Activated CD4-positive, alpha-beta T cell treated with anti-CD3 and anti-CD28 coated beads for 1 hour (primary cell): ENCODE measurements at regions not wholly inside any gene's neighbourhood (a gene's known extent, or its start where the extent isn't known, plus 50 kb on each side); places are given as distances from the start of the nearest gene placed in this dataset.
"Not testable (repeated sequence)": the region's sequence is repeated elsewhere in the genome, so short reads cannot be mapped to it uniquely, and the experiment has no call there.

Source experiments
- DNase-seq: peaks from one replicate; pipeline ENCODE4 v3.0.0-alpha.2; 2020

DNA sequence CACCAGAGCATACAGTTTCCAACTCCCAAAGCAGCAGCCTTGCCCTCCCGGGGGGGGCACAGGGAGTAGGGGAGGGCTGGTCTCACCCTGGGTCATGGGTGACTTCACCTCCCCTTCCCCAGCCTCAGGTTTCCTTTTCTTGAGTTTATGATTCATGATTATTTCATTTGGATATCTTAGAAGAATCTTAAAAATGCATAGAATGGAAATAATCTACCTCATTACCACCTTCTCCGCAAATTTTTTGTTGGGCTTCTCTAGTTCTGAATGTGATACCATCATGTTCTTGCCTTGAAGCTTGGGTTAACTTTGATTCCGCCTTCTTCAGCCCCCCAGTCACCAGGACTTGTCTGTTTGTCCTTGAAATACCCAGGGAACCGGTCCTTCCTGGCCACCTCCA lies 148.8 kb upstream of the ROPN1 start:
- DNase-seq, result no peak

DNA sequence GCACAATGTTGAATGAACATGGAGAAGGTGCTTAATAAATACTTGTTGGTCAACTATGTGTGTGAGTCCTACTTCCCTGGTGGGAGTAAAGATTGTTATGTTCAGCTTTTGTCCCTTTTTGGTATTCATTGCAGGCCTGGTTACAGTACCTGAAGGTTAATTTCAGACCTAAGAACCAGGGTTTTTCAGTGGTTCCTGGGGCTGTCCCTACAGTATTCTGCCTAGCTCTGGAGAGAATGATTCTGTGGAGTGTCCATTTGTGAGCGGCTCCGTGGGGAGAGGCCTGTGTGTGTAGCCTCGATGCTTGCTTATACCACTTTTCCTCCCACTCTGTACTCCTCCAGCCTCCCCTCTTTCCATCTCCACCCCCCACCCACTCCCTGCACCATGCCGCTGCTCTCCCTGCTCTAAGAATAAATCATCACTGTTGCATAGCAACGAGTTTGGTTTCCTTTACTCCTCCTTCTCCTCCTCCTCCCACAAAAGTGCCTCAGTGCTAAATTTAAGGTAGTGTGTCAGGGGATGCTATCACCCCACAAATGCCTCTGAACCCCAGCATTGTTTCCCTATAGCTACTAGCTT lies 150.6 kb upstream of the ROPN1 start:
- no peak for DNase-seq

DNA sequence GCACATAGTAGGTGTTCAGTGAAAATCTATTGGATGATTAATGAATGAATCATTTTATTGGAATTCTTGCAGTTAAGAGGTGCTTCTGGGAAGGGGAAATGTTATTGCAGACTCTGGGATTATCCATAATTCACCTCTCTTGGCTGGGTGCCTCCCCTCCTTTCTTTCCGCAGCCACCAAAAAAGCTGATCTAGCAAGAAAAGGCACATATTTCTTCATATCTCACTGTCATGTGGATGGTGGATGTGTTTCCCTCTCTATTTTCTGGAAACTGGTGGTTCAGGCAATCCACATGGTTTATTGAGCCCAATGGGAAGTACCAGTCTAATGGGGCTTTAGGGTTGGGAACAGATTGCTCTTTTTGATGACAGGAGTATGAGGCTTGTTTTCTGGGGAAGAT lies 151.1 kb upstream of the ROPN1 start:
- DNase-seq, result no peak

DNA sequence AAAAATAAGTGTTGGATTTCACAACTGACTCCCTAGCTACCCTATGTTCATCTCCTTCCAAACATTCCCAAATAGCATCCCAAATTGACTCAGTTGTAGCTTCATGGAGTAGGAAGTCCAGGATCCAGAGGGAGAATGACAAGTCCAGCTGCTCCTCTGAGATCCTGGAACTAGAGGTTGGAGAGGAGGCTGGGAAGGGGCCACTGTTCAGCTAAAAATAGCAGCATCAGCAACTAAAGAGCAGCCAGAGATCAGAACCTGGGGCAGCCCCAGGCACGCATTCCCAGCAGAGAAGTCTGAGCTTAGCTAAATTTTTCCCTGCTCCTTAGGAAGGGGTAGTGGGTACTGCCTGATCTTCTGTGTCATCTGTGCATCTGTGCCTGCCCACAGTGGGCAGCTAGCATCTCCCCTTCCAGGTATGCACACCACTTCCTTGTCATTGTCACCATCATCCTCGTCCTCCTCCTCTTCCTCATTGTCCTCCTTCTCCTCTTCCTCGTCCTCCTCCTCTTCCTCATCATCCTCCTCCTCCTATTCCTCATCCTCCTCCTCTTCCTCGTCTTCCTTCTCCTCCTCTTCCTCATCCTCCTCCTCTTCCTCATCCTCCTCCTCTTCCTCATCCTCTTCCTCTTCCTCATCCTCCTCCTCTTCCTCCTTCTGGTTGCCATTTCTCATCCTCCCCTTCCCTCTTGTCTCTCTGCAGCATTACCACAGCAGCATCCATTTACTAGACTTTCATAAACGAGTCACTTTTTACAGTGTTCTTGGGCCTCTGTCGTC lies 152.3 kb upstream of the ROPN1 start:
- no peak for DNase-seq

DNA sequence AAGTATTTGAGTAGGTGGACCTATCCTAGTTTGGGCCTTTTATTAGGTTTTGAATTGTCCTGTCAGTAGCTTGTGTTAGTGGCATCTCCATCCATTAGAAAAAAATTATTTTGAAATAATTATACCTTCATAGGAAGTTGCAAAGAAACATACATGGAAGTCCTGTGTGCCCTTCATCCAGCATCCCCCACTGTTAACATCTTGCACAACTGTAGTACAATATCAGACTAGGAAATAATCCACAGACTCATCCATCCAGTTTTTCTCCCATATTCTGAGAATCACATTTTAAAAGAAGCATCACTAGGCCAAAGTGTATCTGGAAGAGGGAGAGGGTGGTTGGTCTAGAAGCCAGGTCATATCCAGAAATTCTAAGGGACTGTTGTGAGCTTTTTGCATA lies 155.5 kb upstream of the ROPN1 start:
- DNase-seq, result no peak

DNA sequence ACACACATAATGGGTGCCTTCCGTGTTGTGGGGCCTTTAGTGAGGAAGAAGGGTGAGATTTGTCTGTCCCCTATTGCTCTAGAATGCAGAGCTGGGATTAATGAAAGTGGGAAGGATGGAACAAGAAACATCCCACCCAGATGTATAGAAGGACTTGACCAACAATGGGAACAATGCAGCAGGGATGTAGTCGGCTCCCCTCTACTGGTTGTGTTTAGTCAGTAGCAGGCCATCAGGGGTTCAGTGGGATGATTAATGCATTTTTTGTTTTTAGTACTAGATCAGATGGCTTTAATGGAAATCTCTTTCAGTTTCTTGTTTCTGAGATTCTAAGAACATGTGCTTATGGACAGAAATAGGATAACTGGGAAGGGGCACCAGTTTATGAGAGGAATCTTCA lies 156.0 kb upstream of the ROPN1 start:
- DNase-seq, result no peak

DNA sequence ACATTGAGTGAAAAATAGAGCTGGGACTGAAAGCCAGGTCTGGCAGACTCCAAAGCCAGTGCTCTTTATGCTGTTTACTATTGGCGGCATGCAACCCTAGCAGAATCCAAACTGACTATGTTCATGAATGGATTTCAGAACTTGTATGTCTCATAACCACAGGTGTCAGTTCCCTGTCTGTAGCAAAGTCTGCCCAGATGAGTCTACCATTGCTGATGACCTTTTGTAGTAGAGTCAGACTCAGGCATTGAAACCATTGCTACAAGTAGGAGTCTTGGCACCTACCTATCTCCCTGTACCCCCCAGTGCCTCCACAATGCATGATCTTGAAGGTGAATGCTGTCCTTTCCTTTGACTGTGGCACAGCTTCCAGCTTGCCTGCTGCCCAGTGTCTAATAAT lies 157.2 kb upstream of the ROPN1 start:
- DNase-seq, result no peak

DNA sequence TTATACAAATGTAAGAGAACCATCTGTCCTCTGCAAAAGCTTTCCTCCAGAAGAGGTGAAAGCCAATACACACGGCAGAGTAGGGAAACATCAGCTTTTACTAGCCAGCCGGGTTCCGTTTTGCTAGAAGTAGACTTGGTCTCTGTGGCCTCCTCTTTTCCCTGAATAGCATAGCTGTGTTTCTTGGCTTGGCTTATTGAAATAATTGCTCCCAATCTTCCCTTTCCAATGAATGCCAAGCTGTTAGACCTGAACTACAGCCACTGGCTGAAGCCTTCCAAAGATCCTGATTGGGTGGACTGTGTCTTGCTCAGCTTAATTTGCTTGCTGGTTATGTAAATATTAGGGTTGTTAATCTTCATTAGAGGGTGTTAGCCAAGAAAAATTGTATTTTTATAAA lies 157.8 kb upstream of the ROPN1 start:
- DNase-seq, result no peak

DNA sequence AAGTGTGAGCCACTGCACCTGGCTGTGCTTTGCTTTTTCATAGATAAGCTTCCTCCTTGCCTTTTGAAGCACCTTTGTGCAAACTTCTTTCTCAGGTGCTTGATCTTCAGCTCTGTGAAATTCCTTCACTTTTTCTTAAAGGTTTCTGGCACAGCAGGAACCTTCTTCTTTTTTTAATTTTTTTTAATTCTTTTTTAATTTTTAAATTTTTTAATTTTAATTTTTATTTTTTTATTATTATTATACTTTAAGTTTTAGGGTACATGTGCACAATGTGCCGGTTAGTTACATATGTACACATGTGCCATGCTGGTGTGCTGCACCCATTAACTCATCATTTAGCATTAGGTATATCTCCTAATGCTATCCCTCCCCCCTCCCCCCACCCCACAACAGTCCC lies 161.0 kb upstream of the ROPN1 start:
- not testable (repeated sequence) for DNase-seq

DNA sequence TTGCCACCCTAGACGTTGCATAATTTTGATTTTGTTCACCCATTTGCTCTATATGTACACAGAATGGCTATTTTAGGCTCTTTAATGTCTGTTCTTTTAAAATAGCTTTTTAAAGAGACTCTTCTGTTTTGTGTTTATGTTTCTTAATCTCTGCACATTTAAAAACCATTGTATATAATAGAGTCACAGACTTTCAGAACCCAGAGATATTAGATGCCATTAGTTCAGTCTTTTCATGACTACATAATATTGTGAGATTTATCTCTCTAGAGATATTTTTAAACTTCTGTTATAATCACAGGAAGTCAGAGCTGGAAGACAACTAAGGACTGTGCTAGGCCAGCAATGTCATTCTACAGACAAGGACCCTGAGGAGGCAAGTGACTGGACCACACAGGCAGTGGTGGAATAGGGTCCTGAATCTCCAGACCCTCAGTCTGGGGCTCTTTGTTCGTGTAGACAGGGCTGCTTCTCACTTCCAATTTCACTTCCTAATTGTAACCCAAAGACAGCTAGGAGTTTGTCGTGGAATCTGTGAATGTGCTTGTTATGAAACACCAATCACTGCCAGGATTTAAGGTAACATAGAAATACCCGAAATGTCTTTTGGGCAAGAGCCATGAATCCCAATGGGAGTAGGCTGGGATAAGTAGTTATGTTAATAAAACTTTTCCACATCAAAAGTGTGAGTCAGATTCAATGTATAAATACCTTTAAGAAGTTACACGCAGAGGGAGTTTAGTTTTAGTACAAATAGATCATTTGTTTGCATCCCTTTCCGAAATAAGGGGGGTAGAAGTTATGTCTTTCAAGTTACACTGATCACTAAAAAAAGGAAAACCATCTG lies 165.2 kb upstream of the ROPN1 start:
- DNase-seq, result no peak

DNA sequence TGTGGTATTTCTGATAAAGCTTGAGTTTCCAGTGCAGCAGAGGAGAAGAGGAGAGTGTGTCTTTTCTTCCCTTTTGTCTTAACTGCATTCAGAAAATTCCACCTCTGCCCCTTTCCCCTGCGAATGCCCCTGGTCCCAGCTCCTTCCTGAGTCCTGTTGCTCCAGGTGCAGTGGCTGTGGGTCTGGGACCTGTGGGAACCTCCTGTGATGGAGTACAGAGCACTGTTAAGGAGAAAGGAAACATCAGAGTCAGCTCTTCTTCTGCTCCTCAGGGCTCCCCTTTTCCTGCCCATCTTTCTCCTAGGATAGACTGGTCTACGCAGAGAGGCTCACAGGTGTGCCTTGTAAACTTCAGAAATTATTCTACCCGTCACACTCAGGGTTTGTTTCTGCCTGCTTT lies 165.8 kb upstream of the ROPN1 start:
- DNase-seq, result no peak

DNA sequence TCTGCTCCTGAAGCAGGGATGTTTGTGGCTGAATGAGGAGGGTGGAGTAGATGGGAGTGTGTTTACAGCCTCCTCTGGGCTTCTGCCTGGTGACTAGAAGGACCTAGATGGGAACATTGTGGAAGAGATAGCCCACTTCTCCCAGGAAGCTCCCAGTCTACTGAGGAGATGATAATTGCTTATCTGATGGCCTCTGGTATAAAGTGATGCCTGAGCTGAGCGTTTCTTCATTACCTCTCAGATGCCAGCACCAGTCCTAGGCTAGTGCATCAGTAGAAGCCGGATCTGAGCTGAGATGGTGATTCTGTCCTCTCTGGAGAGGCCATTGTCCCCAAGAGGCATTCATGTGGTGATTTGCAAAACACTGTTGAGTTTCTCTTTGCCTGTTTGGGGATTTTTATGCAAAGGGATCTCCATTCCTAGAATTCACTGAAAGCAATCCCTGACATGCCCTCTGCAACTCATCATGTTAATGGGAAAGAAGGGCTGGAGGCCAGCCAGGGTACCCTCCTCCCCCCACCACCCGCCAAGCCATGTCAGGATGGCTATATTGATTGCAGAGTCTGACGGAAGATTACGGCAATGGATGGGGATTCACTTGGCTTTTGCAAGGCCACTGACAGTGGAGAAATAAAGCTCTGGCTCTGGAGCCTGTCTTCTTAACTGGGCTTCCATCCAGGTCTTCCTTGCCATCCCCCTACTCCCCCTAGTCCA lies 166.4 kb upstream of the ROPN1 start:
- no peak for DNase-seq

DNA sequence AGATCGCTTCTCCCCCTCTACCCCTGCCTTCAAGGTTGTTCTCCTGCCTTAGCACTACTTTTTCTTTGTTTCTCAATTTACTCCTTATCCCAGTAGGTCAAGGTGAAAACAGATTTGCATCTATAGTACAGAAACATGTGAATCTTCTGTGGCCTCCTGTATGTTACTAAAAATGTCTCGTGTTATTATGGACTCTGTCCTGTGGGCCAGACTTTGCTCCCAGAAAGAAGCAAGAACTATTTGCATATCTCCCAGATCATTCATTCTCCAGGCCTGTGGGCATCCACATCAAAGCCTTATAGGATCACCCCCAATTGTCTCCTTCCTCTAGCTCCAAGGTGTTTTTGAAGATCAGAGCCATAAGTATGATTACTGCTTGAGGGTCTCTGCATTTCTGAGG lies 169.5 kb upstream of the ROPN1 start:
- no peak for DNase-seq

DNA sequence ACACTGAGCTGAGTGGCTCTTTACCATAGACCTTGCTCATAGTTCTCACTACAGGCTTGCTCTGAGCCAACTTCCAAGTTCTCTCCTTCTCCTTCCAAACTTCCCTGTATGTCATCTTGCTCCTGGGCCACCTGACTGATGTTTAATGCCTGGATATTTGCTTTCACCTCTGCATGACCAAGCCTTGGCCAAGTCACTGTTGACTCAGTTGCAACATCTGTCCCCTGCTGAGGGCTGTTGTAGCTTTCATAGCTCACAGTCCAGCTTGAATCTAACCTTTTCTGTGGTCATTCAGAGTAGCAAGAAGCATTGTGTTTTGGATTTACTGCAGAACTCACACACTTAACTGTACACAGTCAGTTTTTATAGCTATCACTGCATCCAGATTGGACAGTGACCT lies 171.8 kb upstream of the ROPN1 start:
- no peak for DNase-seq

DNA sequence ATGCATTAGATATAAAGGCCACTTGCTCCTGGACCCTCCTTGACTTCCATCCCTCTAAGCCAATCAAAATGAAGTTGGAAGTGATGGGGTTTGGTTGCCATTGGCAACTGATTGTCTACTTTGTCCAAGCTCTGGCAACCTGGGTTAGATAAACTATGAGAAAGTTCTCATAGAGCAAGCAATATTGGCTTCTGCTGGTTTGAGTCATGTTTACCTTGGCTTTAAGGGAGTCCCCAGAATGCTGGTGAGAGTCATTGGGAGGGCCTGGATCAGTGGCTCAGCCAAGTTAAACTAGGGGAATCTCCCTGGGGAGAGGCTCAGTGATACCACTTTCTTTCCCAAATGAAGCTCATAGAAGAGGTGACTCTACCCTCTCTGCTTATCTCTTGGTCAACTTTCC lies 176.3 kb upstream of the ROPN1 start:
- no peak for DNase-seq

DNA sequence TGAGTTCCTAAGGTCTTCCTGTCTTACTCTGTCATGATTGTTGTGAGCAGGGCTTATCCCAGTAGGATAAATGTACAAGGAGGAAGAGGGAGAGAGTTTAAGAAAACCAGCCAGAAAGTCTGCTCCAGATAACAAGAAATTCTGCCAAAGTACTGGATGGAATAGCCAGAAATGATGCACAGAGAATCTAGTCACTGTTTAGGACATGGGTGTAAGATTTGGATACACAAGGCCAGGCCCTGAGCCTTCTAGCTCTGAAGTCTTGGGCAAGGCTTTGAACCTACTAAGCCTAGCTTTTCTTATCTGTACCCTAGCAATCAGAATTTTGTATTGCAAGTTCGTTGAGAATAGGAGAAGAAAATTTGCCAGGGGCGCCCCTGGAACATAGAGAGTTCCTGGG lies 180.4 kb upstream of the ROPN1 start:
- DNase-seq, result no peak

DNA sequence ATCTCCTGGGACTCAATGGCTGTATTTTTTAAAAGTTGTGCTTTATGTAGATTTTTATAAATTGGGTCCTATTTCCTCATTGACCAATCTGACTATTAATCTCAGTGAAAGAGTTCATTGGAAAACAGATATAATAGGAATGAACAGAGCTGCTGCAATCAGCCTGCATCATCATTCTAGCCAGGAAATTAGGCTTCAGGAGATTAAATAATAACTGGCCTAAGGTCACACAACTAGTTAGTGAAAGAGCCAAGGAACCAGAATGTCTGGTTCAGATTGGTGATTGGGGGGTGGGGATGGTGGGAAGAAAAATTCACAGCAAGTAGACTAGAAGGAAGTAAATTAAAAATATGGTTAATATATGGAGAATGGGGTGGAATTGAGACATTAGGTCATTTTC lies 180.9 kb upstream of the ROPN1 start:
- no peak for DNase-seq

DNA sequence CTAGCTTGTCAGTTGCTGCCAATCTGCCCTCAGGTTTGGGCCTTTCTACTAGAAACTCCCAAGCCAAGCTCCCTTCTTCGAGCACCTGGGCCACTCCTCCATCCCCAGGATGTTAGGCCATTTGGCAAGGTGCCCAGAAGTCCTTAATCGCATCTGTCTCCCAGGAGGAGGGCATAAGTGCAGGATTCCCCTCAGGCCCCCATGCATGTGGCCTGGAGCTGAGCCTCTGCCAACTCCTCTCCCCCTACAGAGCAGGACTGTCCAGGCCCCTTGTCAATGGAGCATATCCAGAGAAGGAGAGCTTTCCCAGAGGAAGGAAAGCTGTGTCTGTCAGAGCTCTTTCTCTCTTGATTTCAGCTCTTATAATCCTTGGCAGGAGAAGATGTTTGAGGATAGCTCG lies 182.6 kb upstream of the ROPN1 start:
- no peak for DNase-seq

DNA sequence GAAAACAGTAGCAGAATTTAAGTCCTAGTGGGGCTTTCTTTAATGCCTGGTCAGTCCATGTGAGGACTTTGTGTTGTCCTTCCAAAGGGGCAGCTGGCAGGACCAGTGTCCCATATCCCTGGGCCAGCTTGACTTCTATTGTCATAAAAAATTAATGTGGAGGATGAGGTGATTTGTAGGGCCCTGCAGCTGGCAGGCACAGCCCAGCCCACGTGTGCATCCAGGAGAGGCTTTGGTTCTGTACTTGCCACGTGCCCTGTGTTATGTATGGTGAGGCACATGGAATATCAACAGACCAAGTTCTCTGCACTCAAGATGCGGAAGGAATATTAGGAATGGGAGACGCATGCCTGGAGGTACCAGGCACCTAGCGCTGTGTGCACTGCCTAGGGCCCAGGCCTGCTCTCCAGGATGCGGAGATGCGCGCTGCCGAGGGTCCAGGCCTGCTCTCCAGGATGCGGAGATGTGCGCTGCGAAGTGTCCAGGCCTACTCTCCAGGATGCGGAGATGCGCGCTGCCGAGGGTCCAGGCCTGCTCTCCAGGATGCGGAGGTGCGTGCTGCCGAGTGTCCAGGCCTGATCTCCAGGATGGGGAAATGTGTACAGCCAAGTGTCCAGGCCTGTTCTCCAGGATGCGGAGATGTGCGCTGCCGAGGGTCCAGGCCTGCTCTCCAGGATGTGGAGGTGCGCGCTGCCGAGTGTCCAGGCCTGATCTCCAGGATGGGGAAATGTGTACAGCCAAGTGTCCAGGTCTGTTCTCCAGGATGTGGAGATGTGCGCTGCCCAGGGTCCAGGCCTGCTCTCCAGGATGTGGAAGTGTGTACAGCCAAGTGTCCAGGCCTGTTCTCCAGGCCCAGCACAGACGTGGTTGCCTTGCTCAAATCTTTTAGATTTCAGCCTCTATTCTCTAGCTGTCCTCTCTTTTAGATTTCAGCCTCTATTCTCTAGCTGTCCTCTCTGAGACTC lies 183.3 kb upstream of the ROPN1 start:
- DNase-seq, result no peak

DNA sequence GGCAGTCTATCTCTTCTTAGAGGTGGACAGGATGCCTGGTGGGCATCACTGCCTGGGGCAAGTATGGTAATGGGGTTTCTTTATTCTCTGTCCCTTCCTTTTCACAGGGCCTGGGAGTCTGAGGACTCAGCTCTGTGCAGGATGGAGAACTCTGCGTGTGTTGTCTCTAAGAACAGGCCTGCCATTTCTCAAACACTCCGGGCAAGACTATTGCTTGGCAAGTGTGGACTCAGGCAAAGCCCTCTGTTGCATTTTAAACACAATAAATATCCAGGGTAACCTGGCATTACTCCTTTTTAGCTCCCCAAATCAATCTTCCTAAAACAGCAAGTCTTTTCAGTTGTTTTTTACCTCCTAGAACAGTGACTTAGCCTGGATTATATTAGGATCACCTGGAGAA lies 185.1 kb upstream of the ROPN1 start:
- DNase-seq, result no peak

DNA sequence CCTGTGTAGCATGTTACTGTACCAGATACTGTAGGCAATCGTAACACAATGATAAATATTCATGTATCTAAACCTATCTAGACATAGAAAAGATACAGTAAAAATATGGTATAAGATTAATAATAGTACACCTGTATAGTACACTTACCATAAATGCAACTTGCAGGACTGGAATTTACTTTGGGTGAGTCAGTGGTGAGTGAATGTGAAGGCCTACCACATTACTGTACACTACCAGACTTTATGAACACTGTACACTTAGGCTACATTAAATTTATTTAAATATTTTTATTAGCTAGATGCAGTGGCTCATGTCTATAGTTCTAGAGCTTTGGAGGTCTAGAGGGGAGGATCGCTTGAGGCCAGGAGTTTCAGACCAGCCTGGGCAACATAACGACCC lies 186.6 kb upstream of the ROPN1 start:
- DNase-seq, result no peak

DNA sequence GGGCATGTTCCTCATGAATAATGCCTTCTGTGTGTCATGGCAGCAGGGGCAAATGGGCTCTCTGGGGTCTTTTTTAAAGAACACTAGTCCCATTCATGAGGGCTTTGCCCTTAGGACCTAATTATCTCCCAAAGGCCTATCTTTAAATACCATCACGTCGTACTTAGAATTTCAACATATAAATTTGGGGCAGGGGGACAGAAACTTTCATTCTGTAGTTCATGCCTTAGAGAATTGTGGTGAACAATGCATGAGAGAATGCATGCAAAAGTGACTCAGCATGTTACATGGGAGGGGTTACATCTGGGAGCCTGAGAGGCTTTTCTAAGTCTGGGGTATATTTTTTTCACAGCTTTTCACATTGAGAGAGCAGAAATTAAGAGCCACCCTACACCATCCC lies 208.5 kb upstream of the ROPN1 start:
- DNase-seq, result no peak
